ENCODE measurements at regions not wholly inside any gene's neighbourhood (a gene's known extent, or its start where the extent isn't known, plus 50 kb on each side); places are given as distances from the start of the nearest gene placed in this dataset.
A peak's percentile ranks its signal among the peaks of the same experiment; 100 is the strongest.

DNA sequence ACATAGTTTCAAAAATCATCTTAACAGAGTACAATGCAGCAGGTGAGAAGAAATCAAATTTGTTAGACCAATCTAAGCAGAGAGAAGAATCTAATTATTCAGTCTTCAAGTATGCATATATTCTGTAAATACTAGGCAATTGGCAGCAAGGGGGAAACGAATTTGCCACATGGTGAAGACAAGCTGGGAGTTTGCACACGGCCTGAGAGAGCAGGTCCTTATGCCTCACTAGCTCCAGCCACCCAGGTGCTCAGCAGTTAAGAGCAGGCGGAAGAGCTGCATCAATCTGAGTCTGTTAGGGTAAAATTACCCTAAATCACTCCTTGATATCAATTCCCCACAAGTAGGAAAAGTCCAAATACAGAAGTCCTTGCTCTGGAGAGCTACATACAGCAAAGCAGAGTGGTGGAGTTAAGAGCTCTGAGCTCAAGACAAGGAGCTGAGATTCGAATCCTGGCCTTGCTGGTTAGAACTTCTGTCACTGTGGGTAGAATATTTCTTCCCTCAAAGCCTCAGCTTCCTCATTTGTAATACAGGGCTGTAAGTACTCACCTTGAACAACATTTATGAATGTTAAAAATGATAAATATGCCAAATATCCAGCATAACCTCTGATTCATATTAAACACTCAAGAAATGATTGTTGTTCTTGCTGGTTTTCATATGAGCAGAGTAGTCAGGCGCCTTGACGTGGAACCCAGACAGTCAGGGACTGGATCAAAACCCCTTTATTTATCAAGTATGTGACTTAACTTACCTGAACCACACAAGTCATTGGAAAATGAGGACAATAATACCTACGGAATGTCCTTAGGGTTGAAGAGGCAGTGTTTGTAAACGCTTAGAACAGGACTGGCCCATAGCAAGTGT lies 444.2 kb downstream of the CDH26 start:
- Mint-ChIP-seq H3K27me3 (peaks cover 11% of the 10 kb centered on the region), H3K27ac (no peak overlapping the region), H3K9me3 (peaks cover 10% of the 10 kb centered on the region), H3K4me3 (no peak overlapping the region), H3K36me3 (no peaks in the 10 kb centered on the region), H3K4me1 (peaks cover 2% of the 10 kb centered on the region)
- no peak for DNase-seq

DNA sequence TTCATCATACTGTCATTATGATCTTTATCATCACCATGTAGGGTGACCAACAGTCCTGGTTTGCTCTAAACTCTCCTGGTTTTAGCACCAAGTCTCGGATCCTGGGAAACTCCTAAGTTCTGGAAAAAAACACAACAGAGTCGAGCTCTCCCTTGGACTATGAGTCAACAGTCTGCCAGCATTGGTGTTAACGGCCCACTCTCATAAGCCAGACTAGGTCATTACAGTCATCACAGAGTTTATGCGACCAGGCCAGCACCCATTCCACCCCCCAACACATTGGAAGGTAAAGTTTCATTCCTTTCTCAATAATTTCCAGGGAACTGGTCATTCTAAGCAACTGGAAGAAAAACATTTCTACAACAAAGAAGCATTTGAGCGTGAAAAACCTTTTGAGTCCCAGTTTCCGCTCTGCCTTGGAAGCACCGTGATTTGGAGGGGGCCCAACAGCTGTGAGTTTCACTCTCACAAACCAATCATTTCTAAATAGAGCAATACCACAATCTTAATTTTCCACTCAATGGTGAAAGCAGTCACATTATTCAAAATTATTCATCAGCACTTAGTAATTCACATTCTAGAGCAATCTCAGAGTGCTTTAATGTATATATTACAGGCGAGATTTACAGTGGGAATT lies 445.0 kb downstream of the CDH26 start:
- DNase-seq: peak; percentile 6
- Mint-ChIP-seq H3K27ac (no peak overlapping the region), H3K36me3 (no peaks in the 10 kb centered on the region), H3K27me3 (peaks cover 11% of the 10 kb centered on the region), H3K4me1 (peaks cover 2% of the 10 kb centered on the region), H3K9me3 (peaks cover 10% of the 10 kb centered on the region), H3K4me3 (no peak overlapping the region)

- Mint-ChIP-seq H3K27ac (no peak overlapping the region), H3K27me3 (peaks cover 9% of the 10 kb centered on the region), H3K4me3 (no peak overlapping the region), H3K9me3 (peaks cover 2% of the 10 kb centered on the region), H3K36me3 (no peaks in the 10 kb centered on the region), H3K4me1 (peaks cover 2% of the 10 kb centered on the region)
- DNase-seq: no peak
These were observed 449.0 kb downstream of the CDH26 start for GRCh38 chr20:60407011-60407771.

DNA sequence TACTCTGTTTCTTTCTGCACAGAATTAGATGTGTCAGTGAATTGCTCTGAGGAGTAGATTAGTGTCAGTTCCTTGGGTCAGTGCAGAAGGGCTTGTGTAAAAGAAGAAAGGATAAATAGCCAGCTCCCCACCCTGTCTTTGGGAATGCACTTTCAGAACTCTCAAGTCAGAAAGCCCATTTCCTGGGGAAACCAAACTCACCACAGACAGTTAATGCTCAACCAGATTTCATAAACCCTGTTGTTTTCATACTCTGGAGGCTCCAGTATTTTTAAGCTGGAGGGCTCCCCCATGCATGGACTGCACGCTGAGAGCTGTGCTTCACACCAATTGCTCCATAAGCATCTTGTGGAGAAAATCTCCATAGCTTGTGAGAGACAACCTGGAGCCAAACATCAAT lies 449.7 kb downstream of the CDH26 start:
- Mint-ChIP-seq H3K36me3 (no peaks in the 10 kb centered on the region), H3K4me3 (no peak overlapping the region), H3K9me3 (peaks cover 2% of the 10 kb centered on the region), H3K27ac (no peak overlapping the region), H3K4me1 (peaks cover 2% of the 10 kb centered on the region), H3K27me3 (peaks cover 7% of the 10 kb centered on the region)
- DNase-seq: no peak

DNA sequence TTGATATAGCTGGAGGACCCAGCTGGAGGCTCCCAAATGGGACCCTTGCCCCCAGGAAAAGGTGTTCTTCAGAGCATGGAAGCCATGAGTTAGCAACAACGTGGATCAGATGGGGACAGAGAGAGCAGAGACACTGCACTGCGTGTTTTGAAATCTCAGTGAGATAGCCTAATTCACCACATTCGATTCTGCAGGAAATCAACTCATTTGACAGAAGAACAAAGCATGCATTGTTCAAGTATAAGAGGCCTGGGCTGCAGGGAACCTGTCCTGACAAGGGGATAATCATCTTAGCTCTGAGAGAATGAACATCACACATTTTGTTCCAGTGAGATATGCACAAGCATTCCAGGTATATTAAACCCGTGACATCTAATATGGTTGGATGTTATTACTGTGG lies 450.2 kb downstream of the CDH26 start:
- no peaks in the 10 kb centered on the region for H3K36me3 Mint-ChIP-seq
- no peak overlapping the region for H3K27ac Mint-ChIP-seq
- peaks cover 7% of the 10 kb centered on the region for H3K27me3 Mint-ChIP-seq
- DNase-seq: no peak
- H3K4me3 Mint-ChIP-seq: no peak overlapping the region
- peaks cover 2% of the 10 kb centered on the region for H3K9me3 Mint-ChIP-seq
- H3K4me1 Mint-ChIP-seq: peaks cover 2% of the 10 kb centered on the region

GRCh38 chr20:60410618-60411264 lies 452.5 kb downstream of the CDH26 start:
- DNase-seq: no peak
- Mint-ChIP-seq H3K4me1 (no peaks in the 10 kb centered on the region), H3K9me3 (peaks cover 2% of the 10 kb centered on the region), H3K36me3 (no peaks in the 10 kb centered on the region), H3K27me3 (peaks cover 11% of the 10 kb centered on the region), H3K4me3 (no peak overlapping the region), H3K27ac (no peak overlapping the region)

- no peak overlapping the region for H3K27ac Mint-ChIP-seq
- H3K9me3 Mint-ChIP-seq: peaks cover 2% of the 10 kb centered on the region
- H3K36me3 Mint-ChIP-seq: no peaks in the 10 kb centered on the region
- H3K27me3 Mint-ChIP-seq: peaks cover 8% of the 10 kb centered on the region
- H3K4me3 Mint-ChIP-seq: no peak overlapping the region
- H3K4me1 Mint-ChIP-seq: no peaks in the 10 kb centered on the region
- no peak for DNase-seq
These were observed 453.6 kb downstream of the CDH26 start for GRCh38 chr20:60411813-60412212.

DNA sequence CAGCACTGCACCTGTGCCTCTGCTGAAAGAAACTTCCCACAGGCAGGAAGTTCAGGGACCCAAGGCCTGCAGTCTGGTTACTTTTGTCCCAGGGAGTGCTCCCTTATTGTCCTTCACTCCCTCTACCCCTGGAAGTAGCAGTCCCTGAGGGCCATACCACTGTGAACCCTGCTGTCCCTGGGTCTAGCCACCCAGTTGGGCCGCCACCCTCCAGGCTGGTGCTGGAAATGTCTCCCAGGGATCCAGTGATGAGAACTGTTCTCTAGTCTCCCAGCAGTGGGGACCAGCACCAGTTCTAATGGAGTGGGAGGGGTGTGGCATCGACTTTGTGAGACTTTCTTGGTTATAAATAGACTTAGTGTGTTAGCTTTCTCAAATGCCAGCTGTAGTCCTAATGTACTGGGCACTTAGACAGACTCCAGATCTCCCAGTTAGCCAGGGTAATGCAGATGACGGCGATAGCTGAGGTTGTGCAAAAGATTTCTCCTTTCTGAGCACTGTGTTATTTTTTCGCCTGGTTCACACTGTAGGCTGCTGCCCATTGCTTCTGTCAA lies 462.5 kb downstream of the CDH26 start:
- H3K36me3 Mint-ChIP-seq: no peaks in the 10 kb centered on the region
- H3K4me3 Mint-ChIP-seq: no peak overlapping the region
- peaks cover 4% of the 10 kb centered on the region for H3K27me3 Mint-ChIP-seq
- no peaks in the 10 kb centered on the region for H3K9me3 Mint-ChIP-seq
- no peaks in the 10 kb centered on the region for H3K4me1 Mint-ChIP-seq
- no peak for DNase-seq
- no peak overlapping the region for H3K27ac Mint-ChIP-seq

- H3K36me3 Mint-ChIP-seq: no peaks in the 10 kb centered on the region
- H3K9me3 Mint-ChIP-seq: no peaks in the 10 kb centered on the region
- no peak overlapping the region for H3K27ac Mint-ChIP-seq
- H3K4me3 Mint-ChIP-seq: no peak overlapping the region
- DNase-seq: no peak
- peaks cover 4% of the 10 kb centered on the region for H3K27me3 Mint-ChIP-seq
- no peaks in the 10 kb centered on the region for H3K4me1 Mint-ChIP-seq
These were observed 464.6 kb downstream of the CDH26 start for GRCh38 chr20:60422848-60423247.

- Mint-ChIP-seq H3K36me3 (no peaks in the 10 kb centered on the region), H3K27me3 (peaks cover 4% of the 10 kb centered on the region), H3K27ac (no peak overlapping the region), H3K4me3 (no peak overlapping the region), H3K4me1 (no peaks in the 10 kb centered on the region), H3K9me3 (no peaks in the 10 kb centered on the region)
- no peak for DNase-seq
These were observed 466.2 kb downstream of the CDH26 start for GRCh38 chr20:60424267-60424902.

GRCh38 chr20:60427516-60427915 lies 469.3 kb downstream of the CDH26 start:
- H3K36me3 Mint-ChIP-seq: no peaks in the 10 kb centered on the region
- no peak overlapping the region for H3K27ac Mint-ChIP-seq
- no peaks in the 10 kb centered on the region for H3K27me3 Mint-ChIP-seq
- H3K9me3 Mint-ChIP-seq: no peaks in the 10 kb centered on the region
- no peak overlapping the region for H3K4me3 Mint-ChIP-seq
- DNase-seq: no peak
- no peaks in the 10 kb centered on the region for H3K4me1 Mint-ChIP-seq

DNA sequence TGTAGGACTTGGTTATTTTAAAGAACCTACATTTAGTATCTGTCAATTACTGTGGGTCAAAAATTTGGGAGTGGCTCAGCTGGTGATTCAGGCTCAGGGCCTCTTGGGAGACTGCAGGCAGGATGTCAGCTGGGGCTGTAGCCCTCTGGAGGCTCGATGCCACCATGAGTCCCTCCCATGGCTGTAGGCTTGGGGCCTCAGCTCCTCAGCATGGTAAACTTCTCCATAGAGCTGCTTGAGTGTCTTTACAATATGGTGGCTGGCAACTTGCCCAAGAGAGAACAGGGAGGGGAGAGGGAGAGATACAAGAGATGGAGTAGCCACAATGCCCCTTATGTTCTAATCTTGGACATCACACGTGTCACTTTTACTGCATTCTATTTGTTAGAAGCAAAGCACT lies 470.4 kb downstream of the CDH26 start:
- no peaks in the 10 kb centered on the region for H3K27me3 Mint-ChIP-seq
- no peaks in the 10 kb centered on the region for H3K36me3 Mint-ChIP-seq
- no peak overlapping the region for H3K27ac Mint-ChIP-seq
- no peak for DNase-seq
- H3K4me1 Mint-ChIP-seq: no peaks in the 10 kb centered on the region
- no peak overlapping the region for H3K4me3 Mint-ChIP-seq
- no peaks in the 10 kb centered on the region for H3K9me3 Mint-ChIP-seq

GRCh38 chr20:60430516-60431001 lies 472.3 kb downstream of the CDH26 start:
- H3K4me3 Mint-ChIP-seq: no peak overlapping the region
- H3K27me3 Mint-ChIP-seq: no peaks in the 10 kb centered on the region
- no peaks in the 10 kb centered on the region for H3K9me3 Mint-ChIP-seq
- no peak for DNase-seq
- no peaks in the 10 kb centered on the region for H3K36me3 Mint-ChIP-seq
- H3K4me1 Mint-ChIP-seq: no peaks in the 10 kb centered on the region
- H3K27ac Mint-ChIP-seq: no peak overlapping the region

DNA sequence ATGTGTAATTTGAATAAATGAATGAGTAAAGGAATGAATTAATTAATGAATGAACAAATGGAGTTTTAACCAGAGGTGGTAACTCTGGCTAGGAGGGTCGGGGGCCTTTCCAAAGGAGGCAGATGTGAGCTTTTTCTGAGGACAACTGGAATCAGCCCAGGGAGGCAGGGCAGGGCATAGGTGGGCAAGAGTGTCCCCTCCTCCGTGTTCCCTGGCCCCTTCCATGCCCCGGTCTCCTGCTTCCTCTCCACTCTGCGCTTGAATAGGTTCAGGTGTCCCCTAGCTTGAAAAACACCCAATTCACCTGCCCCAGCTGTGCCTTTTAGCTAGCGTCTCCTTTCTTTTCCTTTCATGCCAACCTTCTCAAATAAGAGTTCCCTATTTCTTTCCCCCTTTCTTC lies 473.1 kb downstream of the CDH26 start:
- Mint-ChIP-seq H3K27ac (no peak overlapping the region), H3K9me3 (no peaks in the 10 kb centered on the region), H3K27me3 (no peaks in the 10 kb centered on the region), H3K4me1 (no peaks in the 10 kb centered on the region), H3K36me3 (no peaks in the 10 kb centered on the region), H3K4me3 (no peak overlapping the region)
- no peak for DNase-seq

Measured in activated naive CD8-positive, alpha-beta T cell treated with anti-CD3 and anti-CD28 coated beads for 36 hours (primary cell).